NCI-H2196 treated with DMSO at 0.1 percent for 48 hours (cell line): ENCODE measurements at regions not wholly inside any gene's neighbourhood (a gene's known extent, or its start where the extent isn't known, plus 50 kb on each side); places are given as distances from the start of the nearest gene placed in this dataset.

ENCODE experiments used
- DNase-seq: peaks from one replicate; lab custom pipeline; 2025; ENCODE audit not compliant: unreplicated experiment; lab: John Stamatoyannopoulos, UW

GRCh38 chr5:110027527-110028322 is 338.0 kb downstream of the MAN2A1 start:
- DNase-seq, result no peak

- no peak for DNase-seq
Measured at GRCh38 chr5:110031402-110032140, 341.8 kb downstream of the MAN2A1 start.

GRCh38 chr5:110032376-110032775 is 342.6 kb downstream of the MAN2A1 start:
- DNase-seq, result no peak

GRCh38 chr5:110034056-110034600 is 344.4 kb downstream of the MAN2A1 start:
- no peak for DNase-seq

GRCh38 chr5:110038297-110038997 is 348.7 kb downstream of the MAN2A1 start:
- no peak for DNase-seq

- no peak for DNase-seq
Measured at GRCh38 chr5:110040178-110040577, 350.5 kb downstream of the MAN2A1 start.

- DNase-seq, result no peak
Measured at GRCh38 chr5:110043025-110043424, 353.3 kb downstream of the MAN2A1 start.

GRCh38 chr5:110045158-110045557 is 355.4 kb downstream of the MAN2A1 start:
- no peak for DNase-seq

GRCh38 chr5:110048491-110048890 is 358.8 kb downstream of the MAN2A1 start:
- no peak for DNase-seq

GRCh38 chr5:110049816-110050215 is 360.1 kb downstream of the MAN2A1 start:
- no peak for DNase-seq

GRCh38 chr5:110050640-110051345 is 361.1 kb downstream of the MAN2A1 start:
- no peak for DNase-seq

GRCh38 chr5:110053205-110053604 is 363.5 kb downstream of the MAN2A1 start:
- no peak for DNase-seq

GRCh38 chr5:110053824-110054223 is 364.1 kb downstream of the MAN2A1 start:
- no peak for DNase-seq

- DNase-seq, result no peak
Measured at GRCh38 chr5:110054240-110054639, 364.5 kb downstream of the MAN2A1 start.

GRCh38 chr5:110055302-110055701 is 365.6 kb downstream of the MAN2A1 start:
- no peak for DNase-seq

- no peak for DNase-seq
Measured at GRCh38 chr5:110056580-110057114, 366.9 kb downstream of the MAN2A1 start.

- no peak for DNase-seq
Measured at GRCh38 chr5:110058175-110058574, 368.4 kb downstream of the MAN2A1 start.

- no peak for DNase-seq
Measured at GRCh38 chr5:110062246-110062645, 372.5 kb downstream of the MAN2A1 start.

GRCh38 chr5:110063640-110064602 is 374.2 kb downstream of the MAN2A1 start:
- no peak for DNase-seq
